H9 (cell line): ENCODE measurements at regions not wholly inside any gene's neighbourhood (a gene's known extent, or its start where the extent isn't known, plus 50 kb on each side); places are given as distances from the start of the nearest gene placed in this dataset.
A peak's percentile ranks its signal among the peaks of the same experiment; 100 is the strongest.

ENCODE experiments used
- DNase-seq: peaks from one replicate; pipeline ENCODE4 v3.0.0-alpha.2; 2017
- H2AFZ ChIP-seq: one replicate; pipeline ENCODE4 v1.6.1; 2013; ENCODE audit warnings: mild to moderate bottlenecking, low read length, control low read depth, moderate library complexity
- H2AK5ac ChIP-seq: 2 replicates; pipeline ENCODE4 v1.6.1; 2013; ENCODE audit warnings: low read length, control low read depth, mixed read lengths; ENCODE audit not compliant: insufficient read length
- H2BK120ac ChIP-seq: one replicate; pipeline ENCODE4 v1.6.1; 2013; ENCODE audit warnings: low read depth, mild to moderate bottlenecking, low read length, control low read depth, inconsistent platforms; ENCODE audit not compliant: poor library complexity, severe bottlenecking
- H2BK12ac ChIP-seq: 2 replicates; pipeline ENCODE4 v1.6.1; 2013; ENCODE audit warnings: low read length, control low read depth, mixed read lengths, low read depth; ENCODE audit not compliant: insufficient read length
- H2BK15ac ChIP-seq: 2 replicates; pipeline ENCODE4 v1.6.1; 2013; ENCODE audit warnings: low read depth, low read length, control low read depth
- H2BK20ac ChIP-seq: one replicate; pipeline ENCODE4 v1.6.1; 2013; ENCODE audit warnings: low read depth, mild to moderate bottlenecking, low read length, control low read depth, inconsistent platforms; ENCODE audit not compliant: poor library complexity, severe bottlenecking
- H2BK5ac ChIP-seq: 2 replicates; pipeline ENCODE4 v1.6.1; 2013; ENCODE audit warnings: low read length, control low read depth, mixed read lengths; ENCODE audit not compliant: insufficient read length
- H3K14ac ChIP-seq: 2 replicates; pipeline ENCODE4 v1.6.1; 2013; ENCODE audit warnings: low read length, control low read depth; ENCODE audit not compliant: insufficient read depth
- H3K18ac ChIP-seq: 2 replicates; pipeline ENCODE4 v1.6.1; 2013; ENCODE audit warnings: low read depth, mild to moderate bottlenecking, mixed read lengths, low read length, control low read depth; ENCODE audit not compliant: insufficient read length
- H3K23ac ChIP-seq: 2 replicates; pipeline ENCODE4 v1.6.1; 2013; ENCODE audit warnings: low read length, control low read depth, mixed read lengths, low read depth; ENCODE audit not compliant: insufficient read length
- H3K23me2 ChIP-seq: 2 replicates; pipeline ENCODE4 v1.6.1; 2013; ENCODE audit warnings: low read depth, mild to moderate bottlenecking, mixed read lengths, low read length, control low read depth; ENCODE audit not compliant: insufficient read length, poor library complexity, severe bottlenecking
- H3K27ac ChIP-seq: 2 replicates; pipeline ENCODE4 v1.5.1; 2013; ENCODE audit warnings: low read length, control low read depth, mixed read lengths, low read depth; ENCODE audit not compliant: insufficient read length
- H3K27me3 ChIP-seq: 2 replicates; pipeline ENCODE4 v1.6.1; 2013; ENCODE audit warnings: low read length, control low read depth, inconsistent platforms; ENCODE audit not compliant: insufficient read depth
- H3K4ac ChIP-seq: 2 replicates; pipeline ENCODE4 v1.6.1; 2013; ENCODE audit warnings: low read depth, mild to moderate bottlenecking, control low read depth, inconsistent platforms, low read length, moderate library complexity
- H3K4me1 ChIP-seq: 2 replicates; pipeline ENCODE4 v1.6.1; 2013; ENCODE audit warnings: low read length, control low read depth, inconsistent platforms; ENCODE audit not compliant: insufficient read depth
- H3K4me2 ChIP-seq: 2 replicates; pipeline ENCODE4 v1.6.1; 2013; ENCODE audit warnings: low read length, control low read depth, mixed read lengths; ENCODE audit not compliant: insufficient read length, insufficient read depth
- H3K56ac ChIP-seq: 2 replicates; pipeline ENCODE4 v1.6.1; 2013; ENCODE audit warnings: low read depth, mild to moderate bottlenecking, mixed read lengths, low read length, control low read depth; ENCODE audit not compliant: insufficient read length
- H3K79me1 ChIP-seq: 2 replicates; pipeline ENCODE4 v1.6.1; 2013; ENCODE audit warnings: low read depth, mild to moderate bottlenecking, moderate library complexity, low read length, control low read depth, inconsistent platforms; ENCODE audit not compliant: insufficient read depth, poor library complexity, severe bottlenecking
- H3K79me2 ChIP-seq: 2 replicates; pipeline ENCODE4 v1.6.1; 2013; ENCODE audit warnings: low read length, control low read depth, inconsistent platforms; ENCODE audit not compliant: insufficient read depth
- H3K9ac ChIP-seq: 2 replicates; pipeline ENCODE4 v1.6.1; 2013; ENCODE audit warnings: low read length, control low read depth, mixed read lengths; ENCODE audit not compliant: insufficient read length; ENCODE audit errors: extremely low read depth
- H3K9me3 ChIP-seq: one replicate; pipeline ENCODE4 v1.6.1; 2013; ENCODE audit warnings: low read depth, low read length, inconsistent platforms; ENCODE audit not compliant: control insufficient read depth
- H3T11ph ChIP-seq: one replicate; pipeline ENCODE4 v1.6.1; 2013; ENCODE audit warnings: mild to moderate bottlenecking, low read length, control low read depth, inconsistent platforms
- H4K20me1 ChIP-seq: one replicate; pipeline ENCODE4 v1.6.1; 2013; ENCODE audit not compliant: control insufficient read depth, insufficient read length, insufficient read depth
- H4K5ac ChIP-seq: 2 replicates; pipeline ENCODE4 v1.6.1; 2013; ENCODE audit warnings: low read depth, mild to moderate bottlenecking, mixed read lengths, low read length, control low read depth; ENCODE audit not compliant: insufficient read length
- H4K8ac ChIP-seq: replicated peaks from 2 replicates; pipeline ENCODE4 v1.6.1; 2013; ENCODE audit warnings: low read length, control low read depth, mixed read lengths, low read depth; ENCODE audit not compliant: insufficient read length
- H4K91ac ChIP-seq: 2 replicates; pipeline ENCODE4 v1.6.1; 2013; ENCODE audit warnings: low read depth, mild to moderate bottlenecking, moderate library complexity, mixed read lengths, low read length, control low read depth; ENCODE audit not compliant: insufficient read length
- H3K27ac Mint-ChIP-seq, 3 experiments: 2 replicates in 2 of 3; 3 replicates in 1 of 3; pipeline ENCODE4 v1.8.0; 2020 to 2021; ENCODE audit warnings: mixed read lengths in 3 of 3, mild to moderate bottlenecking in 1 of 3, moderate library complexity in 1 of 3
- H3K27me3 Mint-ChIP-seq: 2 replicates; pipeline ENCODE4 v1.8.0; 2021; ENCODE audit warnings: low read depth, mild to moderate bottlenecking, moderate library complexity, mixed read lengths
- H3K36me3 Mint-ChIP-seq, 3 experiments: 2 replicates in 2 of 3; 3 replicates in 1 of 3; pipeline ENCODE4 v1.8.0; 2020 to 2021; ENCODE audit warnings: low read depth in 3 of 3, mixed read lengths in 3 of 3; ENCODE audit not compliant: insufficient read depth in 1 of 3
- H3K4me1 Mint-ChIP-seq, 2 experiments: 2 replicates each; pipeline ENCODE4 v1.8.0; 2020; ENCODE audit warnings: mixed read lengths in 2 of 2
- H3K4me3 Mint-ChIP-seq, 2 experiments: 2 replicates in 1 of 2; 3 replicates in 1 of 2; pipeline ENCODE4 v1.8.0; 2020 to 2021; ENCODE audit warnings: mild to moderate bottlenecking in 2 of 2, mixed read lengths in 2 of 2, moderate library complexity in 1 of 2
- H3K9me3 Mint-ChIP-seq, 2 experiments: 2 replicates in 1 of 2; 3 replicates in 1 of 2; pipeline ENCODE4 v1.8.0; 2020; ENCODE audit warnings: mild to moderate bottlenecking in 2 of 2, mixed read lengths in 2 of 2, moderate library complexity in 1 of 2
- WGBS: extraction: QIAGEN DNeasy Blood & Tissue Kit; methylation state at CpG from one replicate; pipeline ENCODE4 v1.1.7; 2013; ENCODE audit warnings: missing lambda C conversion rate, low lambda C conversion rate, mixed read lengths; ENCODE audit not compliant: insufficient read length; ENCODE audit errors: extremely low coverage; 5-methylcytosine and 5-hydroxymethylcytosine counted together
- TF ChIP-seq, protein P1 (sequence below): fragments of 200-600 bp; sonication (generic); conservative IDR thresholded peaks from 3 replicates; pipeline ENCODE4 v1.8.0; 2021; ENCODE audit warnings: antibody characterized with exemption, mild to moderate bottlenecking

DNA sequence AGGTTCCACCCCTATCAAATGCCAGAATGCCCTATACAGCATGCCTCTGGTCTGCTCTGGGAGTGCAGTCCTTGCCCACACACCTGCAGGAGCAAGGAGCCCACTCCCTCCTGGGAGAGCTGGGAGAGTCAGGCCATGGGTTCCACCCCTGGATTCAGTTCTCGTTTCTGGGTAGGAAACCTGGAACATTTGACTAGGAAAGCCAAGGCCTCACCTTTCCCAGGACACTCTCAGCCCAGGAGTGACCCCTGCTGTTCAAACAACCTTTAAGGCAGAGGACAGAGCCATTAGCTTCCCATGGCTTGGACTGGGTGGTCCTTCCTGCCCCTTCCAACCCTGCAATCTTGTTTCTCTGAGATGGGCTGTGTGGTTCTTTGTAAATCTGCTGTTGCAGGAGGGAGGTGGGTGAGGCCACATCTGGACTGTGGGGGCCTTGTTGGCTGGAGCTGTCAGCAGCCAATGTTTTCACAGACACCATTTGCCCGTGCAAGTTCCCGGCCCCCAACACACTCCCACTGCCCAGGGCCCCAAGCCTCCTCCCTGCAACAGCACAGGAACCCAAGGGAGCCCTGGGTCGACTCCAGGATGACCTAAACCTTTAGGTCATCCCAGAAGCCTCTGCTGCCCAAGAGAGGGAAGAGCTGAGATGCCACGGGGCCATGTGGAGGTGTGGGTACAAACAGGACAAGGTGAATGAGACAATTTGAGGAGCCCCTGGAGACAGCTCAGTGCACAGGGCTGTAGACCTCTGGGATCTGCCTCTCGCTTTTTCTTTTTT, 104.4 kb downstream of the PJA1 start:
- Histone ChIP-seq H2BK12ac (no peak overlapping the region), H3K18ac (no peak overlapping the region), H3K9me3 (no peaks in the 10 kb centered on the region), H3K79me2 (no peaks in the 10 kb centered on the region), H3K79me1 (no peaks in the 10 kb centered on the region), H4K8ac (no peak overlapping the region), H3T11ph (no peak overlapping the region), H3K23me2 (no peaks in the 10 kb centered on the region), H3K4me1 (no peaks in the 10 kb centered on the region), H3K23ac (no peak overlapping the region), H2BK120ac (no peak overlapping the region), H3K4me2 (no peak overlapping the region), H4K5ac (no peak overlapping the region), H2BK5ac (no peak overlapping the region), H2AK5ac (no peak overlapping the region), H4K91ac (no peak overlapping the region), H2BK15ac (no peak overlapping the region), H3K4ac (no peak overlapping the region), H3K27me3 (no peaks in the 10 kb centered on the region), H2AFZ (no peak overlapping the region), H3K56ac (no peak overlapping the region), H4K20me1 (no peaks in the 10 kb centered on the region), H2BK20ac (no peak overlapping the region), H3K27ac (no peak overlapping the region), H3K9ac (no peak overlapping the region), H3K14ac (no peak overlapping the region)
- peaks cover 3 to 12% of the 10 kb centered on the region in 2 experiments; a peak in 3 of 4 replicates for H3K4me1 Mint-ChIP-seq
- peaks cover 0 to 3% (median 0%) of the 10 kb centered on the region in 3 experiments; a peak in 1 of 7 replicates for H3K36me3 Mint-ChIP-seq
- H3K27ac Mint-ChIP-seq, result no peak overlapping the region
- peak; percentile 51 for DNase-seq
- TF ChIP-seq, protein P1, sequence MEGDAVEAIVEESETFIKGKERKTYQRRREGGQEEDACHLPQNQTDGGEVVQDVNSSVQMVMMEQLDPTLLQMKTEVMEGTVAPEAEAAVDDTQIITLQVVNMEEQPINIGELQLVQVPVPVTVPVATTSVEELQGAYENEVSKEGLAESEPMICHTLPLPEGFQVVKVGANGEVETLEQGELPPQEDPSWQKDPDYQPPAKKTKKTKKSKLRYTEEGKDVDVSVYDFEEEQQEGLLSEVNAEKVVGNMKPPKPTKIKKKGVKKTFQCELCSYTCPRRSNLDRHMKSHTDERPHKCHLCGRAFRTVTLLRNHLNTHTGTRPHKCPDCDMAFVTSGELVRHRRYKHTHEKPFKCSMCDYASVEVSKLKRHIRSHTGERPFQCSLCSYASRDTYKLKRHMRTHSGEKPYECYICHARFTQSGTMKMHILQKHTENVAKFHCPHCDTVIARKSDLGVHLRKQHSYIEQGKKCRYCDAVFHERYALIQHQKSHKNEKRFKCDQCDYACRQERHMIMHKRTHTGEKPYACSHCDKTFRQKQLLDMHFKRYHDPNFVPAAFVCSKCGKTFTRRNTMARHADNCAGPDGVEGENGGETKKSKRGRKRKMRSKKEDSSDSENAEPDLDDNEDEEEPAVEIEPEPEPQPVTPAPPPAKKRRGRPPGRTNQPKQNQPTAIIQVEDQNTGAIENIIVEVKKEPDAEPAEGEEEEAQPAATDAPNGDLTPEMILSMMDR, result peak; percentile 48; the same call in 2 of the 3 replicates
- WGBS, result no CpG with 5 or more reads among the region's 6 CpGs
- H3K27me3 Mint-ChIP-seq, result peaks cover 44% of the 10 kb centered on the region
- H3K9me3 Mint-ChIP-seq, result peaks cover 53 to 64% of the 10 kb centered on the region in 2 experiments
- H3K4me3 Mint-ChIP-seq, result no peak overlapping the region
